A673 (cell line): ENCODE measurements at regions not wholly inside any gene's neighbourhood (a gene's known extent, or its start where the extent isn't known, plus 50 kb on each side); places are given as distances from the start of the nearest gene placed in this dataset.

ENCODE experiments used
- BruUV-seq: library from RNA; stranded (reverse); fragments of 400-500 nt; replicated peaks from 2 replicates; lab custom pipeline; 2021; lab: Mats Ljungman, UMichigan
- CTCF ChIA-PET: fragments of 300-600 bp; sonication (Branson Sonifier 250); formaldehyde crosslinking; loops from one replicate; lab custom pipeline; 2022; ENCODE audit warnings: antibody characterized with exemption; lab: Charles Lee
- POLR2A ChIA-PET: fragments of 300-600 bp; sonication (Branson Sonifier 250); formaldehyde crosslinking; loops from one replicate; lab custom pipeline; 2022; ENCODE audit warnings: antibody characterized with exemption; ENCODE audit not compliant: low non-redundant PET; lab: Charles Lee
- DNase-seq: peaks from one replicate; pipeline ENCODE4 v3.0.0-alpha.2; 2015; ENCODE audit warnings: low spot score
- H3K27ac ChIP-seq: fragments of 200-600 bp; sonication (generic); 2 replicates; pipeline ENCODE4 v1.5.1; 2016; ENCODE audit warnings: mixed run types, low read depth, mild to moderate bottlenecking, mixed read lengths, antibody characterized with exemption, low read length; ENCODE audit not compliant: poor library complexity, severe bottlenecking
- H3K27me3 ChIP-seq: fragments of 200-600 bp; sonication (generic); replicated peaks from 2 replicates; pipeline ENCODE4 v1.6.1; 2017; ENCODE audit warnings: mixed run types, low read depth, mild to moderate bottlenecking, mixed read lengths, antibody characterized with exemption, low read length; ENCODE audit not compliant: insufficient read depth, poor library complexity
- H3K36me3 ChIP-seq: fragments of 200-600 bp; sonication (generic); 2 replicates; pipeline ENCODE4 v1.6.1; 2016; ENCODE audit warnings: mixed run types, mild to moderate bottlenecking, mixed read lengths, antibody characterized with exemption, low read length; ENCODE audit not compliant: insufficient read depth, poor library complexity, severe bottlenecking
- H3K4me1 ChIP-seq: fragments of 200-600 bp; sonication (generic); 2 replicates; pipeline ENCODE4 v1.6.1; 2017; ENCODE audit warnings: mixed run types, mild to moderate bottlenecking, mixed read lengths, antibody characterized with exemption, low read length; ENCODE audit not compliant: insufficient read depth, poor library complexity, severe bottlenecking
- H3K4me3 ChIP-seq: fragments of 200-600 bp; sonication (generic); 2 replicates; pipeline ENCODE4 v1.5.1; 2016; ENCODE audit warnings: low read depth, mixed run types, mild to moderate bottlenecking, mixed read lengths, low read length; ENCODE audit not compliant: poor library complexity, severe bottlenecking
- H3K9me3 ChIP-seq: fragments of 200-600 bp; sonication (generic); 2 replicates; pipeline ENCODE4 v1.6.1; 2016; ENCODE audit warnings: mixed run types, low read depth, mild to moderate bottlenecking, mixed read lengths, antibody characterized with exemption, low read length; ENCODE audit not compliant: poor library complexity, severe bottlenecking
- CTCF ChIP-seq: fragments of 300-800, 200-600 bp; sonication (generic); conservative IDR thresholded peaks from 2 replicates; pipeline ENCODE4 v1.5.1; 2017; ENCODE audit warnings: low read depth, mild to moderate bottlenecking, antibody characterized with exemption, low read length, moderate library complexity, mixed read lengths
- EZH2 ChIP-seq: fragments of 200-600 bp; sonication (generic); IDR thresholded peaks from 2 replicates; pipeline ENCODE4 v1.6.1; 2017; ENCODE audit warnings: borderline replicate concordance, low read depth, mild to moderate bottlenecking, mixed read lengths, antibody characterized with exemption, low read length; ENCODE audit not compliant: poor library complexity, severe bottlenecking
- intact Hi-C: fragments of 100-400 bp; cut with micrococcal nuclease; formaldehyde crosslinking; loops from one replicate; pipeline ENCODE4 v1.10.0; 2022; ENCODE audit not compliant: unreplicated experiment

- no TSS peak for BruUV-seq
- peaks cover 4% of the 10 kb centered on the region for H3K27me3 ChIP-seq
- H3K4me1 ChIP-seq = no peaks in the 10 kb centered on the region
- H3K36me3 ChIP-seq = no peaks in the 10 kb centered on the region
- CTCF ChIA-PET = no interaction called here
- no peak for DNase-seq
- POLR2A ChIA-PET = no interaction called here
- no peak overlapping the region for H3K4me3 ChIP-seq
- no peak overlapping the region for H3K27ac ChIP-seq
- TF ChIP-seq CTCF (no peak), EZH2 (no peak)
- no peaks in the 10 kb centered on the region for H3K9me3 ChIP-seq
- intact Hi-C loops = no loop called here
These were observed 66.1 kb upstream of the ZPBP start for GRCh38 chr7:50159154-50159553.

GRCh38 chr7:50156706-50157105 lies 63.7 kb upstream of the ZPBP start:
- H3K4me3 ChIP-seq = no peak overlapping the region
- intact Hi-C loops = no loop called here
- ChIA-PET CTCF (no interaction called here), POLR2A (no interaction called here)
- BruUV-seq = no TSS peak
- no peaks in the 10 kb centered on the region for H3K36me3 ChIP-seq
- no peak for DNase-seq
- H3K27me3 ChIP-seq = no peaks in the 10 kb centered on the region
- no peak for TF ChIP-seq EZH2
- no peak for TF ChIP-seq CTCF
- H3K4me1 ChIP-seq = no peaks in the 10 kb centered on the region
- H3K27ac ChIP-seq = no peak overlapping the region
- H3K9me3 ChIP-seq = no peaks in the 10 kb centered on the region

- Histone ChIP-seq H3K36me3 (no peaks in the 10 kb centered on the region), H3K4me3 (no peak overlapping the region), H3K27me3 (no peaks in the 10 kb centered on the region), H3K27ac (no peak overlapping the region), H3K9me3 (no peaks in the 10 kb centered on the region), H3K4me1 (no peaks in the 10 kb centered on the region)
- TF ChIP-seq EZH2 (no peak), CTCF (no peak)
- intact Hi-C loops = no loop called here
- DNase-seq = no peak
- CTCF ChIA-PET = no interaction called here
- POLR2A ChIA-PET = no interaction called here
- BruUV-seq = no TSS peak
These were observed 63.1 kb upstream of the ZPBP start for GRCh38 chr7:50156163-50156562.
